Panc1 (cell line): ENCODE measurements at regions not wholly inside any gene's neighbourhood (a gene's known extent, or its start where the extent isn't known, plus 50 kb on each side); places are given as distances from the start of the nearest gene placed in this dataset.

ENCODE experiments used
- TCF7L2 ChIP-seq: IDR thresholded peaks from 2 replicates; pipeline ENCODE4 v1.6.1; 2011; ENCODE audit warnings: mild to moderate bottlenecking, low read depth, low read length, inconsistent platforms
- TF ChIP-seq, protein P1 (sequence below), 2 experiments: IDR thresholded peaks; 2 replicates each; pipeline ENCODE4 v1.6.1; 2011 to 2012; ENCODE audit warnings: low read depth in 2 of 2, control low read depth in 1 of 2, low read length in 1 of 2, mild to moderate bottlenecking in 1 of 2, moderate library complexity in 1 of 2; ENCODE audit not compliant: insufficient read depth in 1 of 2

- TF ChIP-seq, protein P1, sequence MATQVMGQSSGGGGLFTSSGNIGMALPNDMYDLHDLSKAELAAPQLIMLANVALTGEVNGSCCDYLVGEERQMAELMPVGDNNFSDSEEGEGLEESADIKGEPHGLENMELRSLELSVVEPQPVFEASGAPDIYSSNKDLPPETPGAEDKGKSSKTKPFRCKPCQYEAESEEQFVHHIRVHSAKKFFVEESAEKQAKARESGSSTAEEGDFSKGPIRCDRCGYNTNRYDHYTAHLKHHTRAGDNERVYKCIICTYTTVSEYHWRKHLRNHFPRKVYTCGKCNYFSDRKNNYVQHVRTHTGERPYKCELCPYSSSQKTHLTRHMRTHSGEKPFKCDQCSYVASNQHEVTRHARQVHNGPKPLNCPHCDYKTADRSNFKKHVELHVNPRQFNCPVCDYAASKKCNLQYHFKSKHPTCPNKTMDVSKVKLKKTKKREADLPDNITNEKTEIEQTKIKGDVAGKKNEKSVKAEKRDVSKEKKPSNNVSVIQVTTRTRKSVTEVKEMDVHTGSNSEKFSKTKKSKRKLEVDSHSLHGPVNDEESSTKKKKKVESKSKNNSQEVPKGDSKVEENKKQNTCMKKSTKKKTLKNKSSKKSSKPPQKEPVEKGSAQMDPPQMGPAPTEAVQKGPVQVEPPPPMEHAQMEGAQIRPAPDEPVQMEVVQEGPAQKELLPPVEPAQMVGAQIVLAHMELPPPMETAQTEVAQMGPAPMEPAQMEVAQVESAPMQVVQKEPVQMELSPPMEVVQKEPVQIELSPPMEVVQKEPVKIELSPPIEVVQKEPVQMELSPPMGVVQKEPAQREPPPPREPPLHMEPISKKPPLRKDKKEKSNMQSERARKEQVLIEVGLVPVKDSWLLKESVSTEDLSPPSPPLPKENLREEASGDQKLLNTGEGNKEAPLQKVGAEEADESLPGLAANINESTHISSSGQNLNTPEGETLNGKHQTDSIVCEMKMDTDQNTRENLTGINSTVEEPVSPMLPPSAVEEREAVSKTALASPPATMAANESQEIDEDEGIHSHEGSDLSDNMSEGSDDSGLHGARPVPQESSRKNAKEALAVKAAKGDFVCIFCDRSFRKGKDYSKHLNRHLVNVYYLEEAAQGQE (IDR thresholded peaks at IDR 0.05; ENCODE audit: insufficient read depth in 1 of 2, low read depth in 2 of 2, low read length in 1 of 2) = no peak
- no peak for TF ChIP-seq TCF7L2
Measured at GRCh38 chr10:26368463-26368862, 69.7 kb upstream of the APBB1IP start.
